ENCODE measurements at regions not wholly inside any gene's neighbourhood (a gene's known extent, or its start where the extent isn't known, plus 50 kb on each side); places are given as distances from the start of the nearest gene placed in this dataset.

GRCh38 chr4:100796332-100796731 is 278.5 kb upstream of the EMCN start:
- TF ChIP-seq CTCF (IDR thresholded peaks at IDR 0.05; ENCODE audit: insufficient read depth, low read length, poor library complexity, severe bottlenecking) (no peak), EZH2phosphoT487 (conservative IDR thresholded peaks at IDR 0.05; ENCODE audit: low read length) (no peak)

Data from SU-DHL-6 (cell line).